HCT116 (cell line): ENCODE measurements at regions not wholly inside any gene's neighbourhood (a gene's known extent, or its start where the extent isn't known, plus 50 kb on each side); places are given as distances from the start of the nearest gene placed in this dataset.

ENCODE experiments used
- ATAC-seq: fragments of 200-7000 bp; cut with Tn5 transposase; 2 replicates; pipeline ENCODE4 v1.9.1; 2020; ENCODE audit warnings: mild to moderate bottlenecking, moderate library complexity
- BruUV-seq: library from RNA; stranded (reverse); fragments of 400-500 nt; replicated peaks from 2 replicates; lab custom pipeline; 2021; lab: Mats Ljungman, UMichigan
- CTCF ChIA-PET: fragments of 300-600 bp; sonication (Branson Sonifier 250); formaldehyde crosslinking; loops from one replicate; lab custom pipeline; 2021; ENCODE audit warnings: antibody characterized with exemption; lab: Charles Lee
- POLR2A ChIA-PET: fragments of 300-600, 350-600 bp; sonication (Branson Sonifier 250); formaldehyde crosslinking; loops from one replicate; lab custom pipeline; 2021; ENCODE audit warnings: antibody characterized with exemption; lab: Charles Lee
- RAD21 ChIA-PET, 2 experiments: fragments of 300-600 bp; sonication (Branson Sonifier 250); formaldehyde crosslinking; loops; one replicate each; lab custom pipeline; 2023; ENCODE audit warnings: low total read pairs in 2 of 2; ENCODE audit not compliant: uncharacterized antibody in 2 of 2, unreplicated experiment in 2 of 2, low non-redundant PET in 1 of 2; lab: Charles Lee
- DNase-seq: peaks from one replicate; pipeline ENCODE4 v3.0.0-alpha.2; 2010; ENCODE audit warnings: low read depth, low spot score
- H2AFZ ChIP-seq: fragments of 200-600 bp; shearing (Covaris generic), sonication (generic); 2 replicates; pipeline ENCODE4 v1.6.1; 2017; ENCODE audit warnings: low read depth, mixed run types, mixed read lengths, antibody characterized with exemption, low read length; ENCODE audit not compliant: poor library complexity, severe bottlenecking
- H3K27ac ChIP-seq: 2 replicates; pipeline ENCODE4 v1.5.1; 2012; ENCODE audit warnings: low read depth, low read length
- H3K27me3 ChIP-seq: fragments of 200-600 bp; sonication (generic); 2 replicates; pipeline ENCODE4 v1.6.1; 2016; ENCODE audit warnings: mixed run types, low read length, mixed read lengths; ENCODE audit not compliant: insufficient read depth
- H3K36me3 ChIP-seq, 2 experiments: fragments of 200-500 bp in 1 of 2; fragments of 200-600 bp in 1 of 2; sonication (Bioruptor generic) in 1 of 2; sonication (generic) in 1 of 2; 2 replicates each; pipeline versions ENCODE4 v1.5.1 to v1.6.1; 2014 to 2016; ENCODE audit warnings: low read length in 2 of 2, inconsistent platforms in 1 of 2, mixed read lengths in 1 of 2, mixed run types in 1 of 2; ENCODE audit not compliant: insufficient read depth in 2 of 2, control insufficient read depth in 1 of 2
- H3K4me1 ChIP-seq, 2 experiments: fragments of 200-600 bp in 1 of 2; sonication (generic) in 1 of 2; 2 replicates each; pipeline versions ENCODE4 v1.5.1 to v1.6.1; 2012 to 2017; ENCODE audit warnings: low read length in 2 of 2, inconsistent platforms in 1 of 2, mild to moderate bottlenecking in 1 of 2, mixed read lengths in 1 of 2, mixed run types in 1 of 2, moderate library complexity in 1 of 2; ENCODE audit not compliant: insufficient read depth in 2 of 2, control insufficient read depth in 1 of 2
- H3K4me2 ChIP-seq: fragments of 200-600 bp; sonication (generic); 2 replicates; pipeline ENCODE4 v1.6.1; 2017; ENCODE audit warnings: mixed run types, low read length, mixed read lengths
- H3K4me3 ChIP-seq, 2 experiments: fragments of 200-600 bp in 1 of 2; sonication (generic) in 1 of 2; replicated peaks in 1 of 2; 2 replicates each; pipeline ENCODE4 v1.5.1; 2011 to 2016; ENCODE audit warnings: low read length in 2 of 2, control low read depth in 1 of 2, low read depth in 1 of 2, mild to moderate bottlenecking in 1 of 2, mixed read lengths in 1 of 2, mixed run types in 1 of 2
- H3K79me2 ChIP-seq: fragments of 200-600 bp; sonication (generic); 2 replicates; pipeline ENCODE4 v1.6.1; 2017; ENCODE audit warnings: mild to moderate bottlenecking, mixed run types, low read length, moderate library complexity, mixed read lengths; ENCODE audit not compliant: insufficient read depth
- H3K9ac ChIP-seq: fragments of 200-600 bp; sonication (generic); 2 replicates; pipeline ENCODE4 v1.6.1; 2016; ENCODE audit warnings: low read length, mixed read lengths
- H3K9me2 ChIP-seq: fragments of 200-600 bp; sonication (generic), shearing (Covaris generic); 2 replicates; pipeline ENCODE4 v1.6.1; 2017; ENCODE audit warnings: mixed run types, mild to moderate bottlenecking, moderate library complexity; ENCODE audit not compliant: insufficient read depth
- H3K9me3 ChIP-seq, 2 experiments: fragments of 200-500 bp in 1 of 2; fragments of 200-600 bp in 1 of 2; sonication (Bioruptor generic) in 1 of 2; sonication (generic) in 1 of 2; 2 replicates each; pipeline ENCODE4 v1.6.1; 2014 to 2017; ENCODE audit warnings: low read length in 2 of 2, mixed read lengths in 2 of 2, inconsistent platforms in 1 of 2, low read depth in 1 of 2, mild to moderate bottlenecking in 1 of 2, mixed run types in 1 of 2, moderate library complexity in 1 of 2; ENCODE audit not compliant: control insufficient read depth in 1 of 2, insufficient read depth in 1 of 2
- H4K20me1 ChIP-seq: fragments of 200-600 bp; sonication (generic), shearing (Covaris generic); 2 replicates; pipeline ENCODE4 v1.6.1; 2017; ENCODE audit warnings: mixed run types, mild to moderate bottlenecking, moderate library complexity; ENCODE audit not compliant: insufficient read depth
- ELF1 ChIP-seq: IDR thresholded peaks from 2 replicates; pipeline ENCODE4 v1.6.1; 2012; ENCODE audit warnings: low read depth, borderline replicate concordance
- EZH2 ChIP-seq: fragments of 200-600 bp; sonication (generic); IDR thresholded peaks from 2 replicates; pipeline ENCODE4 v1.6.1; 2017; ENCODE audit warnings: antibody characterized with exemption, mixed run types
- EZH2phosphoT487 ChIP-seq: fragments of 200-600 bp; IDR thresholded peaks from 2 replicates; pipeline ENCODE4 v1.6.1; 2018; ENCODE audit warnings: antibody characterized with exemption, borderline replicate concordance
- JUND ChIP-seq: IDR thresholded peaks from 2 replicates; pipeline ENCODE4 v1.6.1; 2012
- POLR2AphosphoS5 ChIP-seq: IDR thresholded peaks from 2 replicates; pipeline ENCODE4 v1.6.1; 2011; ENCODE audit warnings: mild to moderate bottlenecking, low read depth, low read length, moderate library complexity
- REST ChIP-seq: IDR thresholded peaks from 2 replicates; pipeline ENCODE4 v1.6.1; 2012; ENCODE audit warnings: low read depth
- SRF ChIP-seq: IDR thresholded peaks from 2 replicates; pipeline ENCODE4 v1.6.1; 2012; ENCODE audit warnings: low read depth
- TCF7L2 ChIP-seq: IDR thresholded peaks from 2 replicates; pipeline ENCODE4 v1.7.0; 2011; ENCODE audit warnings: borderline replicate concordance, inconsistent platforms; ENCODE audit not compliant: insufficient read depth, insufficient read length; ENCODE audit errors: extremely low read depth
- ZFX ChIP-seq: fragments of 450-650 bp; IDR thresholded peaks from 2 replicates; pipeline ENCODE4 v1.6.1; 2017
- intact Hi-C: fragments of 100-400 bp; cut with micrococcal nuclease; formaldehyde crosslinking; loops from 2 replicates; pipeline ENCODE4 v1.10.0; 2022

GRCh38 chr4:41460641-41461040, 77.3 kb upstream of the LIMCH1 start:
- H3K9me3 ChIP-seq, result no peaks in the 10 kb centered on the region
- no peak overlapping the region for H3K4me2 ChIP-seq
- H3K9me2 ChIP-seq, result no peaks in the 10 kb centered on the region
- no peaks in the 10 kb centered on the region for H3K27me3 ChIP-seq
- no peaks in the 10 kb centered on the region for H3K79me2 ChIP-seq
- POLR2A ChIA-PET, result no interaction called here
- no peak overlapping the region for H2AFZ ChIP-seq
- DNase-seq, result no peak
- CTCF ChIA-PET, result no interaction called here
- H4K20me1 ChIP-seq, result no peaks in the 10 kb centered on the region
- ATAC-seq, result no peak
- RAD21 ChIA-PET, result no interaction called here
- no TSS peak for BruUV-seq
- no peak overlapping the region for H3K9ac ChIP-seq
- H3K27ac ChIP-seq, result no peak overlapping the region
- TF ChIP-seq REST, result no peak
- no peak for TF ChIP-seq EZH2phosphoT487
- TF ChIP-seq TCF7L2, result no peak
- TF ChIP-seq ZFX, result no peak
- intact Hi-C loops, result no loop called here
- H3K4me3 ChIP-seq, result no peak overlapping the region
- H3K36me3 ChIP-seq, result no peaks in the 10 kb centered on the region
- no peaks in the 10 kb centered on the region for H3K4me1 ChIP-seq

- Histone ChIP-seq H3K36me3 (no peaks in the 10 kb centered on the region), H3K27ac (no peak overlapping the region), H3K9me3 (no peaks in the 10 kb centered on the region), H3K4me2 (no peak overlapping the region), H2AFZ (no peak overlapping the region), H3K4me1 (no peaks in the 10 kb centered on the region), H3K9me2 (no peaks in the 10 kb centered on the region), H3K27me3 (no peaks in the 10 kb centered on the region)
- intact Hi-C loops, result no loop called here
- POLR2A ChIA-PET, result no interaction called here
- no peak for DNase-seq
- TF ChIP-seq EZH2 (no peak), JUND (no peak), ELF1 (no peak), SRF (no peak), POLR2AphosphoS5 (no peak)
- TF ChIP-seq, all 23 proteins: peak for 0
- no peaks in the 10 kb centered on the region for H3K79me2 ChIP-seq
- ChIA-PET CTCF (no interaction called here), RAD21 (no interaction called here)
- H4K20me1 ChIP-seq, result no peaks in the 10 kb centered on the region
- no peak overlapping the region for H3K9ac ChIP-seq
- H3K4me3 ChIP-seq, result no peak overlapping the region
- ATAC-seq, result no peak
- BruUV-seq, result no TSS peak
Measured at GRCh38 chr4:41461780-41462307, 76.1 kb upstream of the LIMCH1 start.
